Stimulated activated naive CD8-positive, alpha-beta T cell treated with anti-CD3 and anti-CD28 coated beads, Interleukin-15, Interleukin-2, amounts not matched to agents 100 U/mL and 50 U/mL, for 24 hours (primary cell): ENCODE measurements at regions not wholly inside any gene's neighbourhood (a gene's known extent, or its start where the extent isn't known, plus 50 kb on each side); places are given as distances from the start of the nearest gene placed in this dataset.
A peak's percentile ranks its signal among the peaks of the same experiment; 100 is the strongest.

Experiments used
- ATAC-seq: fragments of 150-1000 bp; cut with Tn5 transposase; one replicate; pipeline ENCODE4 v1.10.0; 2021
- DNase-seq: peaks from one replicate; pipeline ENCODE4 v3.0.0; 2021

DNA sequence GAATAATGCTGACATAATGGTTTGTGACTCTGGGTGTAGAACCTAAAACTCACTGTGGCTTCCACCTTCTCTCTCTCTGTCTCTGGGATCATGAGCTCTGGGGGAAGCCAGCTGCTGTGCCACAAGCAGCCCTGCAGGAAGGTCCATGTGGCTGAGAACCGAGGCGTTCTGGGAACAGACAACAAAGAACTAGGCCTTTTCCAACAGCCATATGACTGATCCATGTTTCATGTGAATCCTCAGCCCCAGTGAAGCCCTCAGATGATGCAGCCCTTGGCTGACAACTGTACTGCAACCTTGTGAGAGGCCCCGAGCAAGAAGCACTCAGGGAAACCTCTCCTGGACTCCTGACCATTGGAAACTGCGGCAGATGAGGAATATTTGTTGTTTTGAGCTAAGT is 56.6 kb downstream of the HLA-G start:
- ATAC-seq, result no peak
- no peak for DNase-seq

DNA sequence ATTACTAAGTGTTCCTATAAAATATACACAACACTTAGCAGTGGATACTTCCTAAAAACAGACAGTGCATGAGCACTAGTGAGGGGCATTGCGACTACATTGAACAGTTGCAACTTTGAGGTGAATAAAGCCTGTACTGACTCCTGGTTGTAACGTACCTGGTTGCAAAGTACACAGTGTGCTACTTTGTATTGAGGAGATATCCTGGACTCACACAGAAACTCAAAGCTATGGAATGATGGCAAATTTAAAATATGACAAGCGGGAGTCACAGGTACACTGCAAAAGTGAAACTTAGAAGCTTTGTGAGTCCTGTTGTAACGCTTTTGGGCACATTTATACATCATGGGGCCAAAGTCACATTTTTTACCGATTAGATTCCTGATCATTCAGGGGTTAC is 55.6 kb upstream of the HLA-A start:
- DNase-seq (no peak), ATAC-seq (no peak)

GRCh38 chr6:29887330-29887818 is 55.0 kb upstream of the HLA-A start:
- DNase-seq (peak; percentile 53), ATAC-seq (no peak)

DNA sequence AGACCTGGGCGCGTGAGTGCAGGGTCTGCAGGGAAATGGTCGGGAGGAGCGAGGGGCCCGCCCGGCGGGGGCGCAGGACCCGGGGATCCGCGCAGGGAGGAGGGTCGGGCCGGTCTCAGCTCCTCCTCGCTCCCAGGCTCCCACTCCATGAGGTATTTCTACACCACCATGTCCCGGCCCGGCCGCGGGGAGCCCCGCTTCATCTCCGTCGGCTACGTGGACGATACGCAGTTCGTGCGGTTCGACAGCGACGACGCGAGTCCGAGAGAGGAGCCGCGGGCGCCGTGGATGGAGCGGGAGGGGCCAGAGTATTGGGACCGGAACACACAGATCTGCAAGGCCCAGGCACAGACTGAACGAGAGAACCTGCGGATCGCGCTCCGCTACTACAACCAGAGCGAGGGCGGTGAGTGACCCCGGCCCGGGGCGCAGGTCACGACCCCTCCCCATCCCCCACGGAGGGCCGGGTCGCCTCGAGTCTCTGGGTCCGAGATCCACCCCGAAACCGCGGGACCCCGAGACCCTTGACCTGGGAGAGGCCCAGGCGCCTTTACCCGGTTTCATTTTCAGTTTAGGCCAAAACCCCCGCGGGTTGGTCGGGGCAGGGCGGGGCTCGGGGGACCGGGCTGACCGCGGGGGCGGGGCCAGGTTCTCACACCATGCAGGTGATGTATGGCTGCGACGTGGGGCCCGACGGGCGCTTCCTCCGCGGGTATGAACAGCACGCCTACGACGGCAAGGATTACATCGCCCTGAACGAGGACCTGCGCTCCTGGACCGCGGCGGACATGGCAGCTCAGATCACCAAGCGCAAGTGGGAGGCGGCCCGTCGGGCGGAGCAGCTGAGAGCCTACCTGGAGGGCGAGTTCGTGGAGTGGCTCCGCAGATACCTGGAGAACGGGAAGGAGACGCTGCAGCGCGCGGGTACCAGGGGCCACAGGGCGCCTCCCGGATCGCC is 54.2 kb upstream of the HLA-A start:
- ATAC-seq, result peak; percentile 83
- DNase-seq, result peak; percentile 86
